HG03469 (cell line): ENCODE measurements at regions not wholly inside any gene's neighbourhood (a gene's known extent, or its start where the extent isn't known, plus 50 kb on each side); places are given as distances from the start of the nearest gene placed in this dataset.
"Not testable (repeated sequence)": the region's sequence is repeated elsewhere in the genome, so short reads cannot be mapped to it uniquely, and the experiment has no call there.

Source experiments
- ATAC-seq: cut with Tn5 transposase; IDR thresholded peaks from one replicate; pipeline ENCODE4 v1.9.1; 2021; ENCODE audit warnings: mild to moderate bottlenecking, moderate library complexity, moderate number of reproducible peaks; ENCODE audit not compliant: unreplicated experiment

- no peak for ATAC-seq
These were observed 84.3 kb upstream of the MPP7 start for GRCh38 chr10:28387140-28387539.

DNA sequence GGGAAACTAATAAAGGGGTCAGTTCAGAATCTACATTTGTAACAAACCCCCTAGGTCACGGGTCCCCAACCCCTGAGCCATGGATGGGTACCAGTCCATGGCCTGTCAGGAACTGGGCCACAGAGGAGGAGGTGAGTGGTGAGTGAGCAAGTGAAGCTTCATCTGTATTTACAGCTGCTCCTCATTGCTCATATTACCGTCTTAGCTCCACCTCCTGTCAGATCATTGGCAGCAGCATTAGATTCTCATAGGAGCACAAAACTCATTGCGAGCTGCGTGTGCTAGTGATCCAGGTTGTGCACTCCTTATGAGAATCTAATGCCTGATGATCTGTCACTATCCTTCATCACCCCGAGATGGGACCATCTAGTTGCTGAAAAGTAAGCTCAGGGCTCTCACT is 88.4 kb upstream of the MPP7 start:
- ATAC-seq, result no peak

DNA sequence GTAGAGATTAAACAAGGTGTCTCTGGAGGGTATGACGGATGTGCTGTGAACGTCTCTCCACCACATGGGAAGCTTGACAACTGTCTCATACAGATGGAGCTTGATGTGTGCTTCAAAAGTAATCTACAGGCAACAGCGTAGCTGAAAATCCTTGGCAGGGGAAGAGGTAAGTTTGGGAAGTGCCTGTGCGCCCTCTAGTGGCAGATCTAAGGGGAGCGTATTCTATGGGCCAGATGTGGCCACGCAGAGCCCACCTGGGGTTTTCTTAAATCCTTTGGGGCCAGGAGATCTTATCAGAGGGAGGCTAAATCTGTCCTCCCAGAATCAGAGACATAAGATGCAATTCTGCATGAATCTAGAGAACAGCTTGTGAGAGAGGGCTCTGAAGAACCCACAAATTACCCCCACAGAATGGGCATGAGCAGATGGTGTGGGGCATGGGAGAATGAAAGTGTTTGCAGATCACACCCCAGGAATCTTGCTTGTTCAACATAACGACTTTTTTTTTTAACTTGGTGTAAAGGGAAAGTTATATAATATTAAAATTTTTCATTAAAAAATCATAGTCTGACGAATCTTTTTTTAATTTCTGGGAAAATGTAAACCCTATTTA is 91.2 kb upstream of the MPP7 start:
- peak; percentile 52 for ATAC-seq

GRCh38 chr10:28396331-28396730 is 93.5 kb upstream of the MPP7 start:
- ATAC-seq, result no peak

- no peak for ATAC-seq
These were observed 94.4 kb upstream of the MPP7 start for GRCh38 chr10:28397229-28397628.

GRCh38 chr10:28400176-28400575 is 97.3 kb upstream of the MPP7 start:
- ATAC-seq, result no peak

- no peak for ATAC-seq
These were observed 97.8 kb upstream of the MPP7 start for GRCh38 chr10:28400681-28401080.

DNA sequence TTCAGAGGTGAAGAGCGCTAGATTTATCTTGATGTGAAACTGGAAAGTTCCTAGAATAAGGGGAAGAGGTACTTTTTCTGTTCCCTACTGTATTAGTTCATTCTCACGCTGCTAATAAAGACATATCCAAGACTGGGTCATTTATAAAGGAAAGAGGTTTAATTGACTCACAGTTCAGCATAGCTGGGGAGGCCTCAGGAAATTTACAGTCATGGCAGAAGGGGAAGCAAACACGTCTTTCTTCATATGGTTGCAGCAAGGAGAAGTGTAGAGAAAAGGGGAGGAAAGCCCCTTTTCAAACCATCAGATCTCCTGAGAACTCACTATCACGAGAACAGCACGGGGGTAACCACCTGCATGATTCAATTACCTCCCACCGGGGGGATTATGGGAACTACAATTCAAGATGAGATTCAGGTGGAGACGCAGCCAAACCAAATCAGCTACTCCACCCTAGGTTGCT is 99.8 kb upstream of the MPP7 start:
- ATAC-seq, result not testable (repeated sequence)

- ATAC-seq, result no peak
These were observed 100.2 kb upstream of the MPP7 start for GRCh38 chr10:28403090-28403489.

DNA sequence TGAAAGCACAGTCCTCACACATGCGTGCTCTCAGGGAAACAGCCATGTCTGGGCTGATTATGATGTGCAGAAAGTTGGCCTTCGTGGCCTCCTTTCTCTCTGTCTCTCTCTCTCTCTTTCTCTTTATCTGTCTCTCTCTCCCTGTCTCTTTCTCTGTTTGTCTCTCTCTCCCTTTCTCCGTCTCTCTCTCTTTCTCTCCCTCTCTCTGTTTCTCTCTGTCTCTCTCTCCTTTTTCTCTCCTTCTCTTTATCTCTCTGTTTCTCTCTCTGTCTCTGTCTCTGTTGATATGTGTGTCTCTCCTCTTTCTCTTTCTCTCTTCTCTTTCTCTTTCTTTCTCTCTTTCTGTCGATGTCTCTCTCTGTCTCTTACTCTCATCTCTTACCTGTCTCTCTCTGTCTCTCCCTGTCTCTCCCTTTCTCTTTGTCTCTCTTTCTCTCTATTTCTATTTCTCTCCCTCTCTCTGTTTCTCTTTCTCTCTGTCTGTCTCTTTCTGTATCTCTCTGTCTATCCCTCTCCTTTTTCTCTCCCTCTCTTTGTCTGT is 105.4 kb upstream of the MPP7 start:
- no peak for ATAC-seq

DNA sequence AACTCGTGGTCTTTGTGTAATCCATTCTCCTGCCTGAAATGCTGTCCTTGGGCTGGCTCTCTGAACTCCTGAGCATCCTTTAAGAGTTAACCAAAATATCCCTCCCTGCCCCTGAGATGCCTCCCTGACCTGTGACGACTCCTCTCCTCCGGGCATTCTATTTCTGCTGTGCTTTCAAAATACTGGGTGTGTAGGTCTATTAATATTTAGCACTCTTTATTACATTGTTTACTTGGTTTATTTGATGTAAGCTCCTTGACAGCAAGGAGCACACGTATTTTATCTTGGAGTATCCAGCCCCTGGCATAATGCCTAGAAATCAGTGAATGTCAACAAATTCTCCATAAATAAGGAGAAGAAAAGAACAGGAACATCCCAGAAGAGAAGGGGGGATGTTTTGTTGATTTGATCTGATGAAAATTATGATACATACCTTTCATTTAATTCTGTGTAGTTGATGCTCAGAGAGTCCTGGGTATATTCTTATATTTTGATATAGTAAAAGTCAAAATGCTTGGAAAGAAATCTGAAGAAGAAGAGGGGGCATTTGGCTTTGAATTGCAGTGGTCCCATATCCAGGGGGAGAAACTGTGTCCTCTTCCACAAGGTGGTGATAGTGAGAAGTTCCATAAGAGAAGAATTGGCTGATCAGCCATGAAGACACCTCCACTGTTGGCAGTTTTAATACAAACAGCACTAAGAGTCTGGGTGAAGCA is 107.7 kb upstream of the MPP7 start:
- ATAC-seq, result no peak

- no peak for ATAC-seq
These were observed 108.2 kb upstream of the MPP7 start for GRCh38 chr10:28411136-28411460.

DNA sequence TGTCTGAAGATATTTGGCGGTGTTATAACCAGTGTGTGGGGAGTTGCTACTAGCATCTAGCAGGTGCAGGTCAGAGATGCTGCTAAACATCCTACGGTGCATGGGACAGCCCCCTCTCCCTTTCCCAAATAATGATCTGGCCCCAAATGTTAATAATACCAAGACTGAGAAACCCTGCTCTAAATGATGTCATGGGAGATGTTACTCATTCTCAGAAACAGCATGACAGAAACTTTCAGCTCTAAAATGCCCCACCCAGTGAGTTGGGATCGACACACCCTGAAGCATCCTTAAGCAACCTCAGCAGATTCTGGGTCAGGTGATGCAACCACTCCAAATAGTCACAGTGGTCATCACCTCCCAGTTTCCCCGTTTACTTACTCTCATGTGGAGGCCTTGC is 108.8 kb upstream of the MPP7 start:
- no peak for ATAC-seq

DNA sequence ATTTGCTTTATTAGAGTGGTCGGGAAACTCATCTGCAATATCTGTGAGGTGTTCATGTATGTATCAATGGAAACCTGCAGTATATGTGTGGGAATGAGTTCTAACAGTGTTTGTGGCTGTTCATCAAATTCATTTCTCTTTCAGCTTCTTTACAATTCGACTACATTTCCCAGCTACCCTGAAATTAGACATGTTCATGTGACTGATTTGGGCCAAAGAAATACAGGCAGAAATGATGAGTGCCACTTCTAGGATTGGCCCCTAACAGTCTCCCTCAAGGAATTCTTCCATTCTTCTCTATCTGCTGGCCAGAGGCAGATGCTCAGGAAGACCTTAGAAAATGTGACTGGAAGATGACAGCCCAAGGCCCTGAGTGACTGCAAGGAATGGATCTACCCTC is 114.8 kb upstream of the WAC start:
- ATAC-seq, result no peak

DNA sequence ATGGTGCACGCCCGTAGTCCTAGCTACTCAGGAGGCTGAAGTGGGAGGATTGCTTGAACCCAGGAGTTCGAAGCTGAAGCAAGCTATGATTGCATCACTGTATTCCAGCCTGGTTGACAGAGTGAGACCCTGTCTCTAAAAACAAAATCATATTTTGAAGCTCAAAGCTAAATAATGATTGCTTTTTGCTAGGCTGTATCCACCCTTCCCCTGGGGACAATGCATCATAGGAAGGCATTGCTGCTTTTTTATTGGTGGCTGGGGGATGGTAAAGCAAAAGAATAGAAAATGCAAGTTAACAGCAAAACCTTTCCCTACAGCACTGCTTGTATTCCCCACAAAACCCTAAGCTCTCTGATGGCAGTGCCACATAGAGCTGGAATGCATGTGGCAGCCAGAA is 107.5 kb upstream of the WAC start:
- no peak for ATAC-seq

DNA sequence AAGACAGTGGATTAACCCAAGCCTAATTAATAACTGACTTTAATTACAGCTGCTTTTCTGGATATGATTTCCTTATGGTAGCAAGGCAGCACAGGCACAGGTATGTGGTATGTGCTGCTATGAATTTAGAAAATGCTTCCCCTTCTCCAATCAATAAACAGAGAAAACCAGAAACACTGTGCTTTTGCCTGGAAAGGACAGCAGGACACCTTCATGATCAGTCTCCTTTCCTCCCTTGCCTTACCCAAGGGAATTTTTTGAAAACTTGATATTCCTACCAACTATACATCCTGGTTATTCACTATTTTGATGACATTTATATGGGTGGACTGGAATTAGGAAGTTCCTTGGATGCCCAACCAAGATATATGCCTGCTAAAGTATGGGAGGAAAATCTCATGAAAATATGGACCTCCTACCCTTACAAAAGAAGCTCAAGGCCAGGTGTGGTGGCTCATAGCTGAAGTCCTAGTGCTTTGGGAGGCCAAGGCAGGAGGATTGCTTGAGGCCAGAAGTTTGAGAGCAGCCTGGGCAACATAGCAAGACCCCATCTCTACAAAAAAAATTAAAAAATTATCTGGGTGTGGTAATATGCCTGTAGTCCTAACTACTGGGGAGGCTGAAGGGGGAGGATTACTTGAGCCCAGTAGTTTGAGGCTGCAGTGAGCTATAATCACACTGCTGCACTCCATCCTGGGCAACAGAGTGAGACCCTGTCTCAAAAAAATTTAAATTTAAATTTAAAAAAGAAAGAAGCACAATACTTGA is 106.3 kb upstream of the WAC start:
- no peak for ATAC-seq

DNA sequence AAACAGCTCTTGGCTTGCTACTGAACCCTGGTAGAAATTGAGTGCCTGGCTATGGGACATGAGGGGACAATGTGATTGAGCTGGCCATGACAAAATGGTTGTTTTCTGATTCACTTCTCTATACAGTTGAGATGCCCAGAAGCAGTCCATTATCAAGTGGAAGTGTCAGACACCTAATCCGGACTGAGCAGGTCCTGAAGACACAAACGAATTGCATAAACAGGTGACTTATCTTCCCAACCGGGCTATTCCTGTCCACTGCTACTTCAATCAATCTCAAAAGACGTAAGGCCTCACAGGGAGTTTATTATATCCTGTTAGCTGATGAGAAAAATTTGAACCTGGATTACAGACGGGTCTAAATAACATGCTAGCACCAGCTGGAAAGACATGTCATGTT is 105.5 kb upstream of the WAC start:
- ATAC-seq, result no peak

DNA sequence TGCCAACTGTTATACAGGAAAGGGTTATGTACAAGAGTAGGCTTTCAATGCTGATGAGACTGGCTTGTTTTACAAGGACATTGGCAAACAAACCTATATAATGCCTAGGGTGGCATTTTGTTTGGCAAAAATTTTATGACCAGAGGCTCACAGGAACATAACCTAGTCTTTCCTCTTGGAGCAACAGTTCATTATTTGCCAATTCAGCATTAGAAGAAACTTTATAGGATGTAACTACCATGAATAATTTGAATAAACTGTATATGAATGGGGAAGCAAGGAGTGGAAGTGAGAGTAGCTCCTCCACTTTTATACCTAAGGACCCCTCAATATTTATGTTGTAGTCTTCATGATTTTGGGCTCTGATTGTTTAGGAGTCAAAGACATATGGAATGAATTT is 103.9 kb upstream of the WAC start:
- no peak for ATAC-seq

- ATAC-seq, result no peak
These were observed 103.2 kb upstream of the WAC start for GRCh38 chr10:28429573-28430216.

GRCh38 chr10:28431139-28431538 is 101.8 kb upstream of the WAC start:
- no peak for ATAC-seq

DNA sequence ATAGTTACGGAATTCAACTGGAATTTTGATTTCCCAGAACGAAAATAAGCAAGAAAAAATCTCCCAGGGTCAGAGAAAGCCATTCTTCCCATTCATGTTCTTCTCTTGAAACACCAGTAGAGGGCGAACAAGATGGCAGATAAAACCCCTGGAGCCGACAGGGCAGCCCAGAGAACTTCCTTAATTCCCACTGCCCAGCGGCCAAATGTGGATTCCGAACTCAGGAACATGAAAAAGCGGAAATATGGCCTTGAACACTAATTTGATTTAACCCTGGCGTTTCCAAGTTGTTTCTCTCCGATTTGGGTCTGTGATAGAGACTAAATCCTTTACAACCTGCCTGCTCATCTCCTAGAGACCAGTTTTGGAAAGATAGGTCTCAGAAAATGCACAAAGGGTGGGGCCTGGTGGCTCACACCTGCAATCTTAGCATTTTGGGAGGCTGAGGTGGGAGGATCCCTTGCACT is 100.7 kb upstream of the WAC start:
- ATAC-seq, result no peak
